ENCODE measurements at regions not wholly inside any gene's neighbourhood (a gene's known extent, or its start where the extent isn't known, plus 50 kb on each side); places are given as distances from the start of the nearest gene placed in this dataset.

GRCh38 chr7:18370633-18371032 is 124.9 kb upstream of the HDAC9 start:
- DNase-seq, result no peak

GRCh38 chr7:18378989-18379605 is 116.5 kb upstream of the HDAC9 start:
- no peak for DNase-seq

GRCh38 chr7:18384491-18385143 is 110.9 kb upstream of the HDAC9 start:
- DNase-seq, result no peak

- no peak for DNase-seq
Measured at GRCh38 chr7:18386607-18387006, 108.9 kb upstream of the HDAC9 start.

GRCh38 chr7:18387191-18387735 is 108.3 kb upstream of the HDAC9 start:
- no peak for DNase-seq

GRCh38 chr7:18390535-18390907 is 105.0 kb upstream of the HDAC9 start:
- DNase-seq, result no peak

- DNase-seq, result no peak
Measured at GRCh38 chr7:18393465-18394118, 102.0 kb upstream of the HDAC9 start.

GRCh38 chr7:18395868-18396267 is 99.7 kb upstream of the HDAC9 start:
- DNase-seq, result no peak

GRCh38 chr7:18396953-18397352 is 98.6 kb upstream of the HDAC9 start:
- no peak for DNase-seq

- DNase-seq, result no peak
Measured at GRCh38 chr7:18399436-18400235, 95.9 kb upstream of the HDAC9 start.

GRCh38 chr7:18400275-18400674 is 95.3 kb upstream of the HDAC9 start:
- no peak for DNase-seq

GRCh38 chr7:18400726-18401125 is 94.8 kb upstream of the HDAC9 start:
- DNase-seq, result no peak

GRCh38 chr7:18401757-18402156 is 93.8 kb upstream of the HDAC9 start:
- DNase-seq, result no peak

- no peak for DNase-seq
Measured at GRCh38 chr7:18402488-18403183, 92.9 kb upstream of the HDAC9 start.

GRCh38 chr7:18405726-18406125 is 89.8 kb upstream of the HDAC9 start:
- no peak for DNase-seq

GRCh38 chr7:18407385-18407784 is 88.2 kb upstream of the HDAC9 start:
- DNase-seq, result no peak

- DNase-seq, result no peak
Measured at GRCh38 chr7:18408461-18408860, 87.1 kb upstream of the HDAC9 start.

GRCh38 chr7:18408868-18409267 is 86.7 kb upstream of the HDAC9 start:
- no peak for DNase-seq

GRCh38 chr7:18413447-18413846 is 82.1 kb upstream of the HDAC9 start:
- no peak for DNase-seq

- no peak for DNase-seq
Measured at GRCh38 chr7:18414885-18415284, 80.7 kb upstream of the HDAC9 start.

- DNase-seq, result no peak
Measured at GRCh38 chr7:18416988-18417387, 78.6 kb upstream of the HDAC9 start.

GRCh38 chr7:18419456-18419855 is 76.1 kb upstream of the HDAC9 start:
- no peak for DNase-seq

GRCh38 chr7:18420108-18420507 is 75.4 kb upstream of the HDAC9 start:
- no peak for DNase-seq

Measured in stimulated activated CD4-positive, alpha-beta T cell treated with anti-CD3 and anti-CD28 coated beads, Interleukin-4, amount 100 ng/mL, for 4 hours (primary cell).